HG02870 (cell line): ENCODE measurements at regions not wholly inside any gene's neighbourhood (a gene's known extent, or its start where the extent isn't known, plus 50 kb on each side); places are given as distances from the start of the nearest gene placed in this dataset.

Experiments
- ATAC-seq: cut with Tn5 transposase; IDR thresholded peaks from one replicate; pipeline ENCODE4 v1.9.1; 2021; ENCODE audit warnings: mild to moderate bottlenecking, moderate library complexity; ENCODE audit not compliant: unreplicated experiment

- no peak for ATAC-seq
These were observed 272.5 kb downstream of the GADD45G start for GRCh38 chr9:89877051-89878002.

- ATAC-seq: no peak
These were observed 273.2 kb downstream of the GADD45G start for GRCh38 chr9:89878003-89878411.

DNA sequence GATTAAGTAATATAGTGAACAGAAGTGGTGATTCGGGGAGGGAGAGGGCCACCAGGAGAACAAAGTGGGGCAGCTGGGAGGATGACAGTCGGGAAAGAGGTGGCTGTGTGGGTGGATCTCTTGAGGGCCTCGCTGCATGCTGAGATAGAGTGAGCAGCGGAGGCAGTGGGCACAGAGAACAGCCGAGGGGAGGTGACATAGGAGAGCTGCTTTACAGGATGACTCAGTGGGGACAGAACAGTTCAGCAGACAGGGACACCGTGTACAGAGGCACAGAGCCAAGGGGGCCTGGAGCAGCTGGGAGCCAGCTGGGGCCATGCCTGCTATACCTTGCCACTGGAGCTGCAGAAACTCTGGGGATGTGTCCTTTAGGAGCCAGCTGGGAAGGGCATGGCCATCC, 273.9 kb downstream of the GADD45G start:
- ATAC-seq: no peak

GRCh38 chr9:89879276-89879675, 274.5 kb downstream of the GADD45G start:
- ATAC-seq: no peak

DNA sequence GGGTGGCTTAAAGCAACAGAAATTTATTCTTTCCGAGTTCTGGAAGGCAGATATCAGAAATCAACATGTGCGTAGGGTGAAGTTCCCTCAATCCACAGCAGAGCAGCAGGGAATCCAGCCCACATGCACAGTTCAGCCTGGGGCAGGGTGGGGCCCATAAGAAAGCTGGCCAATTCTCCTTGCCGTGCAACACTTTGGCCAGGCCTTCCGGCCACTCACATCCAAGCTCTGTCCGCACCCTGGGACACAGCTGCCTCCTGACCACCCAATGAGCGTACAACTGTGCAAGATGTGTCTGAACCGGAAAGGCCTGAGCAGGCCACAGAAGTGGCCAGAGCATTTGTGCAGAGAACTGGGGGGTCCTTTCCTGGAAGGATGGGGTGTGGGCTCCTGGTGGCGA, 274.9 kb downstream of the GADD45G start:
- no peak for ATAC-seq

DNA sequence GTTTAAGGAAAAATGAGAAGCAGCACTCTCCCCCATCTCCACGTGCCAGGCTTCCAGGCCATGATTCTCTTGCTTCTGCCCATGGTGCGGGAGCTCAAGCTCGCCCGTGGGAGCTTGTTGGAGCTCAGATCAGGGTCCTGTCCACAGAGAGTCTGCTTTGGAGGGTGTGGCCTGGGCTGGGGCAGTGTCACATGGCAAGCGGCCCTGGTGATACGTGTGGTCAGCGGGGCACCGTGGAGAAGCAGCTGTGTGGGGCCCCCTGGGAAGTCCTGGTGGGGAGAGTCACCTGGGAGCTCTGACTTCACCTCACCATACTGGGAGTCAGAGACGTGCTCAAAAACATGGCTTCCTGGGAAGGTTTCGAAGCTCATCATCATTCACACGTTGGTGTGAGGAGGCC, 275.3 kb downstream of the GADD45G start:
- ATAC-seq: no peak

DNA sequence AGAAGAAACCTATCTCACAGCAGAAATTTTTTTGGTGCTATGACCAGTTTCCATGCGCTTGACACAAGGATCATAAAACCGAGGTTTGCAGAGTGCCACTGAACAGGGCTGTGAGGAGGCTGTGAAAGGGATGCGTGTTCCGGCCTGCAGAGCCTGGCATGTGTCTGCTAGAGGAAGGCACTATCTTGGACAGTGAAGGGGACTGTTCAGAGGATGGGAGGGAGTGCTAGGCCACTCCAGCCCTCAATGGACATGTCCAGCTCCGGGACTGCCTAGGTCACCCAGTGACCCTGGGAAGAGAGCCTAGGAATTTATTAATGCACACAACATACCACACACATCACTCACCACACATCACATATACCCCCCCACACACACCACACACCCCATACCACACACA, 275.9 kb downstream of the GADD45G start:
- ATAC-seq: no peak

- ATAC-seq: no peak
These were observed 276.6 kb downstream of the GADD45G start for GRCh38 chr9:89881431-89881830.

DNA sequence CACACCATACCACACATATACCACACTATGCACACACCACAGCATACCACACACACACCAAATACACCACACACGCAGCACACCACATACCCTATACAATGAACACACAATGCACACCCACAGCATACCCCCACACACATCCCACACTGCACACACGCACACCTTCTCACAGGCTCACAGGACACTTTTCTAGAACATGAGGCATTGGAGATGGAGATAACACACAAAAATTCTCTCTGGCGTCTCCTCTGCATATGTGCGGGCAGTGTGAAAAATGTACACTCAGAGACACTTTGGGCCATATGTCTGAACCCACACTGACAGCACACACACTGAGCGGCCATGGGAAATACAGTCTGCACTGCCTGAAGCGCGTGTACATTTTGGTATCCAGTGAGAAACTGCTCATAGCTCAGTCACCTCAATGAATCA, 278.1 kb downstream of the GADD45G start:
- ATAC-seq: no peak

DNA sequence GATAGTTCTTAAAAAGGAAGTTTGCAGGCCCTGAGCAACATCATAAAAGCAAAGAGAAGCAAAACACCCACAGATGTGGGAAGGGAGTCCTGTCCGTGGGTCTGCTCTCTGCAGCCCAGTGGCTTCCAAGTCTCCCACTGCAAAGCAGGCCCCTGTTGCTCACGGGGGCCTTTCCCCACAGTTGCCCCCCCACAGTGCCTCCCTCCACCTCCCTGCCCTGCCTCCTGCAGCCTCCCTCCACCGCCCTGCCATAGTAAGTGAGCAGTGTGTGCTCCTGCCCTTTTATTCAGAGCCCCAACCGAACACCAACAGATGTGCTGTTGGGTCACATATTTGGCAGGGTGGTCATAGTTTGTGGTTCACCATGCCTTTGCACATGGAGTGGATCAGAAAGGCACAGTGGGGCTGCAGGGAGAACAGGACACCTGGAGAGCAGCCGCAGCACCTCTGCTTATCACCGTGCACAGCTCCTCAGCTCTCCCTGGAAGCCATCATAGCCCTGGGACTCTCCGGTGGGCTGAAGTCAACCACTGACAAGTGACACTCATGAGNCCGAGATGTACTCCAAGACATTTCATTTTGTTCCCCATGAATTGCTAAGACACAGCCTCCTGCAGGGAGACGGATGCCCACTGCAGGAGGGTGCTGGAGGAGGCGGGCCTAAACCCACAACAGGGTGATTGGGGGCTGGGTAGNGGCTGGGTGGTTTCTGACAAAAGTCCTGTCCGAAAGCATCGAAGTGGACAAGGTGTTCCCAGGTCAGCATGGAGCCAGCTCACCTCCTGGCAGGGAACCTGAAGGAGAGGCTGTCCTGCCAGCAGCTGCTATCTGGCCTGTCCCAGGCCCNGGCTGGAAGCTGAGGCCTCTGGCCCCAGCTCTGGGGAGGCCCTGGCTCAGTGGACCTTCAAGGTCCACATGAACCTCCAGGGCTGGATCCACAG, 278.9 kb downstream of the GADD45G start:
- no peak for ATAC-seq

DNA sequence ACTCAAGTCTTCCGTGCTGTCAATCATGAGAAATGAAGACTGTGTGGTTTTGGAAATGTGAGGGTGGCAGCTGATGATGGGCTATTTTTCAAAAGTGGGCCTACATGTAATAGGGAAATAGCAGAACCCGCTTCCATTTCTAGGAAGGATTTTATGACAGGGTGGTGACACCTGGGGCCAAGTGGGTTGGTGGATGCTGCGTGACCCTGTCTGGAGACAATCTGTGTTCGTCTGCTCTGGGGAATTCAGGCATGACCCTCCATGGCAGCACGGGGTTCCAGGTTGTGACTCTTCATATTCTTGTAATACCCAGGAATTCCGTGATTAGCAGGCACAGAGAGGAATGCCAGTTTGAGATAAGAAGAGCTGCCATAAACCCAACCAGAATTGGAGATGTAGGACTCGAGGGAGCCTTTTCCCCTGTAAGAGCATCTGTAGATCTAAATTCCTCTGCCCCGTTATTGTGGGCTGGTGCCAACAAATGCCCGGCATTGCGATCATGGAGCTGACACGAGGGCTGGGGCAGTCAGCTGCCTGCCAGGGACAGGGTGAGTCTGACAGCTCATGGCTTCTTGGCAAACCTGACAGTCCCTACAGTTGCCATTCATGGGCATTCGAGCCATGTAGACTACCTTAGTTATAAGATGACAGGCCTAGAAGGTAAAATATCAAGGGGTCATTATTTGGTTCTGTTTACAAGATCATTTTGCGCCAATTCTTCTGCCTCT, 279.7 kb downstream of the GADD45G start:
- ATAC-seq: no peak

DNA sequence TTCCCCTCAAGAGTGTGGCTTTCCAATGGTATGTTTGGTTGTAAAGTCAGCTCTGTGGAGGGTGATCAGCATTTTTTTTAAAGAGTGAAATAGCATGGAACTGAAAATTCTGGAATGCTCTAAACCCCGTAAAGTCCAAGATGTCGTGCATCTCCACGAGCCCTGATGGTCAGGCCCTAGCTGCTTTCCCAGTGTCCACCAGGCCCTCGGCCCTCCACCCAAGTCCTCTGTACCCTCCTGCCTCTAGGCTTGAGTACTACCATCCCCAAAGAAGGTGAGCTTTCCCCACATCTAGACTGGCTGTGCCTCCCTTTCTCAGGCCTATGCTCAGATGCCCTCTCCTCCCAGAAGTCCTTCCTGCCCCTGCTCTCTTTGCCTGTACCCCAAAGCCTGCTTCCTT, 280.3 kb downstream of the GADD45G start:
- no peak for ATAC-seq

DNA sequence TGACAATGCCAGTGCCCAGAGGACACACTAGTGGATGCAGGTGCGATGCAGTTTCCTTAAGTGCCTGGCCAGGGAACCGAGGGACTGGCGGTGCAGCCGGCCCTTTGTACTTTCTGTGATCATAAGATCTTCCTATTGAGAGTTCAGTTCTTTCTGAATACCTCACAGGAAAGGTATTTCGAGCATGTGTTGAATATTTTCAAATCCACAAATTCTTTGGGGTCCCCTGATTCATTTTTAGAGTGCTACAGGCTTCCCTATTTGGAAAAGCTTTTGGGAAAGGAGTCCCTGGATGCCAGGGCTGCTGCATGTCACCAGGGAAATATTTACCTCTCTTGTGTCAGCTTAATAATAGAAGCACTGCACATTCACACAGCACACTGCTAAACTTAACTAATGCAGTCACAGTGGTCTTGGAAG, 281.5 kb downstream of the GADD45G start:
- ATAC-seq: no peak

GRCh38 chr9:89887286-89887685, 282.5 kb downstream of the GADD45G start:
- ATAC-seq: no peak

- ATAC-seq: no peak
These were observed 283.4 kb downstream of the GADD45G start for GRCh38 chr9:89888233-89888632.

DNA sequence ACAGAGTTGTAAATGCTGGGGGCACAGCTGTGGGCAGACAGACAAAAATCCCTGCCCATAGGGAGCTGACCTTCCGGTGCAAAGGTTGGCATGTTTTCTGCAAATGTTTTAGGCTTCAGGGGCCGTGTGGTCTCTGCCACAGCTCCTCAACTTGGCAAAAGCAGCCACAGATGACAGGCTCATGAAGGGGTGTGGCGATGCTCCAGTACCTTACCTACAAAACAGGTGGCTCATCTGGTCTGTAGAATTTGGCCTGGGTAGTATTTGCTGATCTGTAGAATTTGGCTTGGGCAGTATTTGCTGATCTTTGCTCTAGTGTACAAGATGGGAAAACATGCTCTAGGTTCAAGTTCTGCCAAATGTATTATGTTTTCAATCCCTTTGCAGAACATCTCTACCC, 283.9 kb downstream of the GADD45G start:
- no peak for ATAC-seq

- ATAC-seq: no peak
These were observed 285.1 kb downstream of the GADD45G start for GRCh38 chr9:89889865-89890264.

DNA sequence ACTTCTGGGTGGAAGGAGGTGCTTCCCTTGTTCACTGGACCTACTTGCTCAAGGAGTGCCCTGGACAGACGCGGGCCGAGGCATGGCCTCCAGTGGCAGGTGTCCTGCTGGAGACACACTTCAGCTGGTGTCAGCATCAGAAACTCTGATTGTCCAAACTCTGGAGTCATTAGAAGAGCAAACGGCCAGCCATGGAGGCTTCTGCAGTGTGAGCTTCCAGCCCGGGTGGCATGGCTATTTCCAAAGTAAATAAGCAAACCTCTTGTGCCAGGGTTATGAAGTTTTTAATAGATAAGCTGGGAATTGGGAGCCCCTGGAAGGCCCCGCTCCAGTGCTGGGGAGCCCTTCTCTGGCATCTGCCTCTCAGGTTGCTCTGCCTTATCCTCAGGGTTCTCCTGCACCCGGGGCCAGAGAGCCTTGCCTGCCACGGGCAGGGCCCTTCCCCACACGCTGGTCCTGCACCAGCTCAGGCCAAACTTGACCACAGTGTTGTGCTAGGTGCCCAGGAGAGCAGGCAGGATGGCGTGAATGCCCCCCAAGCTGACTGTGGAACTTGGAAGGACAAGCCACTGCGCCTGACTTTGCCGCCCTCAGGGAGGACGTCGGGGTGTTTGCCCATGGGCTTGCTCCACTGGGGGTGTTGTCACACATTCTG, 285.6 kb downstream of the GADD45G start:
- no peak for ATAC-seq

DNA sequence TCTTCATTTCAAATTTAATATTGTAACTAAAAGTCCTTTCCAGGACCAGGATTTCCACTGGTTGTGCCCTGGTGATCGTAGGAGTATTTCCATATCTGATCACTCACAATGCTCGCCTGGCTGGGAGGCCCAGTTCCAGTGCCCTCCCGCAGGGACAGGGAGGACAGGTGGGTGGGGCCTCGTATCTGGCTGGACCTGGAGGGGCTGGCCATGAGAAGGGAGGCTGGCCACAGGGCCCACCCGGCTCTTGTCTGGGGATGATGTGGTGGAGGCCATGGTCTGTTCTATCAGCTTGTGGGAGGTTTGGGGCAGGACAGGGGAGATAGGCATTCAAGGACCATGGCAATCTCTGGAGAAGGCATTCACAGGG, 286.4 kb downstream of the GADD45G start:
- no peak for ATAC-seq

- ATAC-seq: no peak
These were observed 286.9 kb downstream of the GADD45G start for GRCh38 chr9:89891591-89892304.
